Gastrocnemius medialis (tissue), 4 donors: ENCODE measurements at regions not wholly inside any gene's neighbourhood (a gene's known extent, or its start where the extent isn't known, plus 50 kb on each side); places are given as distances from the start of the nearest gene placed in this dataset.
A peak's percentile ranks its signal among the peaks of the same experiment; 100 is the strongest.
"Not testable (repeated sequence)": the region's sequence is repeated elsewhere in the genome, so short reads cannot be mapped to it uniquely, and the experiment has no call there.

Source experiments
- ATAC-seq, 2 donors: fragments of 150-250 bp; one replicate each; pipeline ENCODE4 v1.9.1; 2016
- DNase-seq, 2 donors: peaks; one replicate each; pipeline ENCODE4 v3.0.0-alpha.2; 2019
- H3K27ac ChIP-seq, 4 donors: fragments of 200-600 bp; sonication (generic); 1 replicate in 1 of 4; 2 replicates in 3 of 4; pipeline ENCODE4 v1.5.1; 2016 to 2018; ENCODE audit warnings: mild to moderate bottlenecking in 2 of 4, moderate library complexity in 1 of 4
- H3K27me3 ChIP-seq, 3 donors: fragments of 200-600 bp; sonication (generic) in 2 of 3; 1 replicate in 1 of 3; 2 replicates in 2 of 3; pipeline versions ENCODE4 v1.5.1 to v1.6.0; 2016 to 2019; ENCODE audit warnings: mild to moderate bottlenecking in 1 of 3, moderate library complexity in 1 of 3
- H3K36me3 ChIP-seq, 2 donors: fragments of 200-600 bp; sonication (generic) in 1 of 2; one replicate each; pipeline ENCODE4 v1.5.1; 2017 to 2018
- H3K4me1 ChIP-seq, 2 donors: fragments of 200-600 bp; sonication (generic) in 1 of 2; one replicate each; pipeline ENCODE4 v1.5.1; 2016 to 2017; ENCODE audit warnings: mild to moderate bottlenecking in 2 of 2
- H3K4me3 ChIP-seq, 4 donors: fragments of 200-600 bp; sonication (generic) in 3 of 4; 1 replicate in 1 of 4; 2 replicates in 3 of 4; pipeline ENCODE4 v1.5.1; 2016 to 2019; ENCODE audit warnings: mild to moderate bottlenecking in 2 of 4
- H3K9me3 ChIP-seq, 3 donors: fragments of 200-600 bp; sonication (generic) in 2 of 3; 1 replicate in 1 of 3; 2 replicates in 2 of 3; pipeline ENCODE4 v1.5.1; 2016 to 2019
- POLR2A ChIP-seq, 2 donors: fragments of 450-650 bp; IDR thresholded peaks; one replicate each; pipeline ENCODE4 v1.6.1; 2017; ENCODE audit warnings: antibody characterized with exemption in 2 of 2, mild to moderate bottlenecking in 2 of 2, moderate library complexity in 2 of 2
- in situ Hi-C, 4 donors: fragments of 200-750 bp; cut with MboI; loops; one replicate each; pipeline versions ENCODE4 v1.15.0 to v1.8.0; 2017; ENCODE audit warnings: low sequenced_read_pairs in 4 of 4
- intact Hi-C: fragments of 100-400 bp; cut with DNase I; formaldehyde crosslinking; loops from one replicate; pipeline ENCODE4 v1.15.1; 2023; ENCODE audit warnings: low total_unique reads
- TF ChIP-seq, protein P1 (sequence below), 5 experiments: fragments of 450-650 bp in 3 of 5; fragments of 200-600 bp in 2 of 5; sonication (generic) in 2 of 5; IDR thresholded peaks in 4 of 5; conservative IDR thresholded peaks in 1 of 5; 1 replicate in 4 of 5; 2 replicates in 1 of 5; pipeline ENCODE4 v1.5.1; 2016 to 2019; ENCODE audit warnings: antibody characterized with exemption in 5 of 5, mild to moderate bottlenecking in 3 of 5, moderate library complexity in 3 of 5

DNA sequence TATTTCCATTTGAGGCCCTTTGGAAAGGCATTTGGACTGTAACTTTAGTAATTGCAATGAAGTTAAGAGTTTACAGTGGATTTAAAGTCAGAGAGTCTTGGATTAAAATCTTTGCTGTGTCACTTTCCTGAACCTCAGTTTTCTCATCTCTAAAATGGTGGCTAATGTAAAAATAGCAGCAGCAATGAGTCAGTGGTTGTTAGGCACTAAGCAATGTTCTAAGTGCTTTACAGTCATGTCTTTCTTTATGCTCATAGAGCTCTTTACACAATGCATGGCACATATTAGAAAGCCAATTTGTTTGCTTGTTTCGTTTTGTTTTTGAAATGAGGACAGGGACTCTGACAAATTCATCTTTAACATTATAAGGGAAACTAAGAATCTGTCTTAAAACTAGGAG is 222.7 kb upstream of the DNAJC19 start:
- intact Hi-C loops = no loop called here
- H3K4me1 ChIP-seq = no peaks in the 10 kb centered on the region
- no peak for TF ChIP-seq POLR2A (IDR thresholded peaks at IDR 0.05)
- TF ChIP-seq, protein P1, sequence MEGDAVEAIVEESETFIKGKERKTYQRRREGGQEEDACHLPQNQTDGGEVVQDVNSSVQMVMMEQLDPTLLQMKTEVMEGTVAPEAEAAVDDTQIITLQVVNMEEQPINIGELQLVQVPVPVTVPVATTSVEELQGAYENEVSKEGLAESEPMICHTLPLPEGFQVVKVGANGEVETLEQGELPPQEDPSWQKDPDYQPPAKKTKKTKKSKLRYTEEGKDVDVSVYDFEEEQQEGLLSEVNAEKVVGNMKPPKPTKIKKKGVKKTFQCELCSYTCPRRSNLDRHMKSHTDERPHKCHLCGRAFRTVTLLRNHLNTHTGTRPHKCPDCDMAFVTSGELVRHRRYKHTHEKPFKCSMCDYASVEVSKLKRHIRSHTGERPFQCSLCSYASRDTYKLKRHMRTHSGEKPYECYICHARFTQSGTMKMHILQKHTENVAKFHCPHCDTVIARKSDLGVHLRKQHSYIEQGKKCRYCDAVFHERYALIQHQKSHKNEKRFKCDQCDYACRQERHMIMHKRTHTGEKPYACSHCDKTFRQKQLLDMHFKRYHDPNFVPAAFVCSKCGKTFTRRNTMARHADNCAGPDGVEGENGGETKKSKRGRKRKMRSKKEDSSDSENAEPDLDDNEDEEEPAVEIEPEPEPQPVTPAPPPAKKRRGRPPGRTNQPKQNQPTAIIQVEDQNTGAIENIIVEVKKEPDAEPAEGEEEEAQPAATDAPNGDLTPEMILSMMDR (IDR thresholded peaks at IDR 0.05 in 4 of 5, conservative IDR thresholded peaks at IDR 0.05 in 1 of 5) = no peak
- H3K9me3 ChIP-seq = no peaks in the 10 kb centered on the region
- DNase-seq (no peak), ATAC-seq (no peak)
- no peaks in the 10 kb centered on the region for H3K36me3 ChIP-seq
- in situ Hi-C loops = no loop called here
- H3K27me3 ChIP-seq = no peaks in the 10 kb centered on the region
- no peak overlapping the region for H3K27ac ChIP-seq
- H3K4me3 ChIP-seq = no peak overlapping the region

DNA sequence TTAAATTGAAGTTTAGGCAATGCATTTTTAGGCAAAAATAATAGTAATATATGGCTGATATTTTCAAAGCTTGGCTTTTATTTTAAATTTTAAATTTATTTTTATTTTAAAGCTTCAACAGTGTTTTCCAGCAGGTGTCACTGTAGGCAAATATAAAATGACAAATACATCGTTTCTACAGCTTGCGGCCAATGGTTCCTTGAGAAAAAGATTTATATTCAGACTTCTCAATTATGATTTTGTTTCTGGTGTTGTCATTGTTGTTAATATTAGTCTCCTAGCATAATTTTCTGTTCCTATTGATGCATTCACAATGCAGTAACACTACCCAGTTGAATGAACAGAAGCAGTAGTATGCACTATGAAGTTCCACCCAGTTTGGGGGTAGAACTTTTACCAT is 220.7 kb upstream of the DNAJC19 start:
- no peaks in the 10 kb centered on the region for H3K36me3 ChIP-seq
- no peak overlapping the region for H3K4me3 ChIP-seq
- DNase-seq (no peak), ATAC-seq (no peak)
- H3K27ac ChIP-seq = no peak overlapping the region
- H3K9me3 ChIP-seq = no peaks in the 10 kb centered on the region
- no peaks in the 10 kb centered on the region for H3K27me3 ChIP-seq
- no peaks in the 10 kb centered on the region for H3K4me1 ChIP-seq
- no peak for TF ChIP-seq POLR2A (IDR thresholded peaks at IDR 0.05)
- TF ChIP-seq, protein P1 (IDR thresholded peaks at IDR 0.05 in 4 of 5, conservative IDR thresholded peaks at IDR 0.05 in 1 of 5) = peak in 1 of 5 experiments; percentile 23
- intact Hi-C loops (no loop called here), in situ Hi-C loops (no loop called here)

DNA sequence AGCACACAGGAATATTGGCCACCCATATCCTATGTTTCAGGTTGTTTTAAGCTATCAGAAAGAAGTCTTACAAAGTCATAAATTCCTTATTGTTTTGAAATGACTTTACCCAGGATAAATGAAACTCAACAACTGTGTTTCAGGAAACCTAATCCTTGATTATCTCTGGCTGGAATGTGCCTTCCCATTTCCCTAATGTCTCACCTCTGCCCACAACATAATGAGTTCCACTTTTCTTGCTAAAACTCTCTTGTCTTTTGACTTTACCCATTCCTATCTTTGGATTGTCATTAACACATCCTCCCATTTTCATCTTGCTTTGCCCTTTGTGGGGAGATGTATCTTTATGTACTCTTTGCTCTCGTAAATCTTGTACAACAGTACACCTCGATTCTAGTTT is 200.0 kb upstream of the DNAJC19 start:
- no peaks in the 10 kb centered on the region for H3K36me3 ChIP-seq
- H3K27ac ChIP-seq = no peak overlapping the region
- no peaks in the 10 kb centered on the region for H3K9me3 ChIP-seq
- no peak overlapping the region for H3K4me3 ChIP-seq
- TF ChIP-seq POLR2A (IDR thresholded peaks at IDR 0.05) = no peak
- TF ChIP-seq, protein P1 (IDR thresholded peaks at IDR 0.05 in 4 of 5, conservative IDR thresholded peaks at IDR 0.05 in 1 of 5) = no peak
- DNase-seq (no peak), ATAC-seq (no peak)
- no peaks in the 10 kb centered on the region for H3K4me1 ChIP-seq
- intact Hi-C loops (no loop called here), in situ Hi-C loops (loop anchor here in 1 of 4 donors (25.0 kb wide), 1 partner anchor 377 kb away; no protein-coding TSS in a partner anchor)
- no peaks in the 10 kb centered on the region for H3K27me3 ChIP-seq

DNA sequence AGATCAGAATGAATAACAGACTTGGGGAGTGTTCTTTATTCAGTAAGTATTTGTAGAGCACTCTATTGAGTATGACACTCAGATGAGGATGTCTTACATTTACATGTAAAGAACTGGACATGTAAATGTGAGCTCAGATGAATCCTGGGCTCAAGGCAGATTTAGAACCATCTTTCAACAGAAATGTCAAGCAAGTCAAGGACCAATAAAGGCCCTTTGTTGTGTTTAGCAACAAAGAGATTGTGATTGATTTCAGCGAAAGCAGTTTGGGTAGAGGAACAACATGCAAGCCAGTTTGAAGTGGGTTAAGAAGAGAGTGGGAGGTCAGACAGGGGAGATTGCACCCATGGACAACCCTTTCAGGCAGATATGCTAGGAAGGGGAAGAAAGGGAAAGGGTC is 194.2 kb upstream of the DNAJC19 start:
- Histone ChIP-seq H3K27ac (no peak overlapping the region), H3K4me3 (no peak overlapping the region), H3K27me3 (no peaks in the 10 kb centered on the region), H3K36me3 (no peaks in the 10 kb centered on the region), H3K4me1 (no peaks in the 10 kb centered on the region), H3K9me3 (no peaks in the 10 kb centered on the region)
- in situ Hi-C loops = loop anchor here in 1 of 4 donors (25.0 kb wide), 1 partner anchor 371 kb away; no protein-coding TSS in a partner anchor
- intact Hi-C loops = no loop called here
- ATAC-seq (no peak), DNase-seq (no peak)
- TF ChIP-seq, protein P1 (IDR thresholded peaks at IDR 0.05 in 4 of 5, conservative IDR thresholded peaks at IDR 0.05 in 1 of 5) = no peak
- TF ChIP-seq POLR2A (IDR thresholded peaks at IDR 0.05) = no peak

DNA sequence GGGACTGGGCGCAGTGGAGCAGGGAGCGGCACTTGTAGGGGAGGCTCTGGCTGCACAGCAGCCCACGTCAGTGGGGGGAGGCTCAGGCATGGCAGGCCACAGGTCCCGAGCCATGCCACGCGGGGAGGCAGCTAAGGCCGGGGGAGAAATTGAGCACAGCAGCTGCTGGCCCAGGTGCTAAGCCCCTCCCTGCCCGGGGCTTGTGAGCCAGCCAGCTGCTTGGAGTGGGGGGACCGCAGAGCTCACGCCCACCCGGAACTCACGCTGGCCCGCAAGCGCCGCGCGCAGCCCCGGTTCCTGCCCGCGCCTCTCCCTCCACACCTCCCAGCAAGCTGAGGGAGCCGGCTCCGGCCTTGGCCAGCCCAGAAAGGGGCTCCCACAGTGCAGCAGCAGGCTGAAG is 193.5 kb upstream of the DNAJC19 start:
- H3K27ac ChIP-seq, intact Hi-C loops, H3K27me3 ChIP-seq, H3K4me3 ChIP-seq, H3K4me1 ChIP-seq, H3K36me3 ChIP-seq, ATAC-seq, H3K9me3 ChIP-seq, DNase-seq: not testable (repeated sequence)
- in situ Hi-C loops = loop anchor here in 1 of 4 donors (25.0 kb wide), 1 partner anchor 371 kb away; no protein-coding TSS in a partner anchor
